Prostate gland (tissue), 2 donors: ENCODE measurements at regions not wholly inside any gene's neighbourhood (a gene's known extent, or its start where the extent isn't known, plus 50 kb on each side); places are given as distances from the start of the nearest gene placed in this dataset.

ENCODE experiments used
- DNase-seq: peaks from one replicate; pipeline ENCODE4 v3.0.0-alpha.2; 2019; ENCODE audit warnings: low spot score
- H3K27ac ChIP-seq, 2 donors: fragments of 200-600 bp; sonication (generic); 2 replicates each; pipeline ENCODE4 v1.5.1; 2017 to 2019
- H3K27me3 ChIP-seq: fragments of 200-600 bp; sonication (generic); replicated peaks from 2 replicates; pipeline ENCODE4 v1.5.1; 2019; ENCODE audit not compliant: insufficient read depth
- H3K36me3 ChIP-seq, 2 donors: fragments of 200-600 bp; sonication (generic); 1 replicate in 1 of 2; 2 replicates in 1 of 2; pipeline versions ENCODE4 v1.5.1 to v1.8.1; 2017 to 2019
- H3K4me1 ChIP-seq: fragments of 200-600 bp; sonication (generic); replicated peaks from 2 replicates; pipeline ENCODE4 v1.5.1; 2019
- H3K4me3 ChIP-seq, 2 donors: fragments of 200-600 bp; sonication (generic); 2 replicates each; pipeline ENCODE4 v1.5.1; 2017 to 2019
- H3K9me3 ChIP-seq: fragments of 200-600 bp; sonication (generic); 2 replicates; pipeline ENCODE4 v1.5.1; 2017
- CTCF ChIP-seq, 4 experiments: fragments of 200-600 bp in 2 of 4; fragments of 450-650 bp in 2 of 4; sonication (generic) in 2 of 4; IDR thresholded peaks; 1 replicate in 3 of 4; 2 replicates in 1 of 4; pipeline ENCODE4 v1.5.1; 2016 to 2019; ENCODE audit warnings: antibody characterized with exemption in 4 of 4, mild to moderate bottlenecking in 2 of 4, moderate library complexity in 2 of 4
- POLR2A ChIP-seq: fragments of 450-650 bp; IDR thresholded peaks from one replicate; pipeline ENCODE4 v1.6.1; 2016; ENCODE audit warnings: antibody characterized with exemption, mild to moderate bottlenecking
- POLR2AphosphoS5 ChIP-seq: sonication (generic); formaldehyde crosslinking; IDR thresholded peaks from one replicate; pipeline ENCODE4 v1.6.1; 2017; ENCODE audit warnings: antibody characterized with exemption
- WGBS: methylation state at CpG from one replicate; pipeline ENCODE4 v1.1.5; 2018; 5-methylcytosine and 5-hydroxymethylcytosine counted together
- intact Hi-C: fragments of 100-400 bp; cut with DNase I; formaldehyde crosslinking; loops from one replicate; pipeline ENCODE4 v1.14.2; 2022

GRCh38 chr2:9150568-9150900 lies 56.1 kb upstream of the ASAP2 start:
- Histone ChIP-seq H3K9me3 (no peaks in the 10 kb centered on the region), H3K27ac (no peak overlapping the region), H3K4me1 (no peaks in the 10 kb centered on the region), H3K4me3 (no peak overlapping the region), H3K27me3 (peaks cover 2% of the 10 kb centered on the region), H3K36me3 (no peaks in the 10 kb centered on the region)
- no peak for DNase-seq
- intact Hi-C loops = no loop called here
- TF ChIP-seq CTCF (IDR thresholded peaks at IDR 0.05) (no peak), POLR2AphosphoS5 (no peak)
- WGBS = 91% methylated on average over 7 of the region's 7 CpGs

GRCh38 chr2:9149726-9150567 lies 56.7 kb upstream of the ASAP2 start:
- 92% methylated on average over 20 of the region's 20 CpGs for WGBS
- no peaks in the 10 kb centered on the region for H3K9me3 ChIP-seq
- no peak for TF ChIP-seq POLR2AphosphoS5
- no peak for TF ChIP-seq CTCF (IDR thresholded peaks at IDR 0.05)
- TF ChIP-seq POLR2A = no peak
- H3K36me3 ChIP-seq = no peaks in the 10 kb centered on the region
- H3K27me3 ChIP-seq = peaks cover 2% of the 10 kb centered on the region
- intact Hi-C loops = loop anchor here (5.0 to 10.0 kb wide), 2 partner anchors 55 to 187 kb away; partner anchors contain the start of gene ASAP2
- no peak overlapping the region for H3K27ac ChIP-seq
- no peaks in the 10 kb centered on the region for H3K4me1 ChIP-seq
- no peak for DNase-seq
- H3K4me3 ChIP-seq = no peak overlapping the region

- no peaks in the 10 kb centered on the region for H3K36me3 ChIP-seq
- H3K27ac ChIP-seq = no peak overlapping the region
- no peak overlapping the region for H3K4me3 ChIP-seq
- intact Hi-C loops = loop anchor here (5.0 to 10.0 kb wide), 2 partner anchors 55 to 188 kb away; partner anchors contain the start of gene ASAP2
- WGBS = 86% methylated on average over 5 of the region's 5 CpGs
- no peaks in the 10 kb centered on the region for H3K9me3 ChIP-seq
- peaks cover 2% of the 10 kb centered on the region for H3K27me3 ChIP-seq
- no peak for DNase-seq
- TF ChIP-seq POLR2AphosphoS5 = no peak
- no peaks in the 10 kb centered on the region for H3K4me1 ChIP-seq
Observed at GRCh38 chr2:9149388-9149660, 57.3 kb upstream of the ASAP2 start.

GRCh38 chr2:9146646-9147045 lies 60.0 kb upstream of the ASAP2 start:
- Histone ChIP-seq H3K4me1 (no peaks in the 10 kb centered on the region), H3K27me3 (peaks cover 2% of the 10 kb centered on the region), H3K9me3 (no peaks in the 10 kb centered on the region), H3K36me3 (no peaks in the 10 kb centered on the region), H3K27ac (no peak overlapping the region), H3K4me3 (no peak overlapping the region)
- no peak for DNase-seq
- no peak for TF ChIP-seq CTCF (IDR thresholded peaks at IDR 0.05)
- no peak for TF ChIP-seq POLR2A
- TF ChIP-seq POLR2AphosphoS5 = no peak
- intact Hi-C loops = loop anchor here (5.0 to 10.0 kb wide), 2 partner anchors 58 to 191 kb away; partner anchors contain the start of gene ASAP2
- WGBS = 83% methylated on average over 6 of the region's 6 CpGs

GRCh38 chr2:9145752-9146430 lies 60.7 kb upstream of the ASAP2 start:
- no peaks in the 10 kb centered on the region for H3K9me3 ChIP-seq
- TF ChIP-seq POLR2A (no peak), CTCF (IDR thresholded peaks at IDR 0.05) (no peak), POLR2AphosphoS5 (no peak)
- WGBS = 88% methylated on average over 26 of the region's 28 CpGs
- H3K4me3 ChIP-seq = no peak overlapping the region
- DNase-seq = no peak
- no peak overlapping the region for H3K27ac ChIP-seq
- H3K4me1 ChIP-seq = no peaks in the 10 kb centered on the region
- intact Hi-C loops = loop anchor here (5.0 to 10.0 kb wide), 2 partner anchors 59 to 191 kb away; partner anchors contain the start of gene ASAP2
- H3K27me3 ChIP-seq = peaks cover 2% of the 10 kb centered on the region
- H3K36me3 ChIP-seq = no peaks in the 10 kb centered on the region
